ENCODE measurements at regions not wholly inside any gene's neighbourhood (a gene's known extent, or its start where the extent isn't known, plus 50 kb on each side); places are given as distances from the start of the nearest gene placed in this dataset.

GRCh38 chr15:55031727-55032126 lies 165.0 kb downstream of the RSL24D1 start:
- no peak for DNase-seq (ENCODE audit: low read depth in 4 of 4, low spot score in 1 of 4)

DNA sequence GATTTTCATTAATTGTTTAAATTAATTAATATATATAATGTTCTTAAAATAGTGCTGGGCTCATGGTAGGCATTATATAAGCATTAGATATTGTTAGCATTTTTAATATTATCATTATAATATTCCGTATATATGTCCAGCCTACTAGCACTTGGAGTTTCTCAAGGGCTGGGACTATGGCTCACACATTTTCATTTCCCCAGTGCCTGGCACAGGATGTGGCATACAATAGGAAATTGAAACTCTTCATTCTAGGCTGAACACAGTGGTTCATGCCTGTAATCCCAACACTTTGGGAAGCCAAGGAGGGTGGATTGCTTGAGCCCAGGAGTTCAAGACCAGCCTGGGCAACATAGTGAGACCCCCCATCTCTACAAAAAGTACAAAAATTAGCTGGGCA lies 170.4 kb downstream of the RSL24D1 start:
- DNase-seq (ENCODE audit: low read depth in 4 of 4, low spot score in 1 of 4) = no peak

DNA sequence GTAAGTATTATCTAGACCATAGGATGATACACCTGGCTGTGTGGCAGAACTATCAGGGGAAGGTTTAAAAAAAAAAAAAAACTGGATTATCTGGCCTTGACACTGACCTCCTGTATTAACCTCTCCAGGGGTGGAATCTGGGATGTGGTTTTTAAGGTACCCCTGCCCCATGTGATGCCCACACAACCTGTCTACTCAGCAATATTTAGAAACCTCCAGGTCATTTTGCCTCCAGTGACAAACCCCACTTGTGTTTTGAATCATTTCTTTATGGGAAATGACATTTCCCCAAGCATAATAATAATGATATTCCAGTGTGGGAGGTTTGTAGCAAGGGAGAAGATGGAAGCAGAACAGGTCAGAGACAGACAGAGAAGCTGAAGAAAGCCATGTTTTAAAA lies 179.1 kb downstream of the RSL24D1 start:
- DNase-seq (ENCODE audit: low read depth in 4 of 4, low spot score in 1 of 4) = no peak

GRCh38 chr15:55016225-55016624 lies 180.5 kb downstream of the RSL24D1 start:
- no peak for DNase-seq (ENCODE audit: low read depth in 4 of 4, low spot score in 1 of 4)

GRCh38 chr15:55015093-55015445 lies 181.7 kb downstream of the RSL24D1 start:
- no peak for DNase-seq (ENCODE audit: low read depth in 4 of 4, low spot score in 1 of 4)

DNA sequence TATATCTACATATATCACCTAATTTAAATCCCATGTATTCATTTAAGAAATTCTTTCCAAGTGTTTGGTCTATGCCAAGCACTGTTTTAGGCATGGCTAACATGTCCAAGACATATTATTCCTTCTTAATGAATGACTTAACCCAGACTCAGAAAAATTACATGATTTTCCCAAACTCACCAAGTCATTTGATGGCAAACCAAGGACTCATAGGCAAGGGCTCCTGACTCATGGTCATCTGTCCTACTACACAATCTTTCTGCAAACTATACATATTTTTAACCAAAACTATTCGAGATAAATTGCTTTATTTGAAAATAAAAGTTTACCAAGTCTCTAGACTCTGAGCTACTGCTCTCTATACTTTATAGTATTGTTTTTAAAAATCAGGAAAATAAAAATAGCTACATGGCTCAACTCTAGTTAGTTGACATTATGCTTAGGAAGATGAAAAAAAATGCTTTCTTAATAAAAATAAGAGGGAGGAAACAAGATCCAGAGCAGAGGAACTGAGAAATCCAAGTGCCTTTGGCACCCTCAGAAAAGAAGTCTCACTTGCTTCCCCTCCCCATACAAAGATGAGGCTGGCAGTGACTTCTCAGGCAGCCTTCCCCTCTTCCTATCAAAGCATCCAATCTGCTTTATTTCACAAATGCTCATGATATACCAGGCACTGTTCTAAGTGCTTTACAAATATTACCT lies 182.2 kb downstream of the RSL24D1 start:
- no peak for DNase-seq (ENCODE audit: low read depth in 4 of 4, low spot score in 1 of 4)

DNA sequence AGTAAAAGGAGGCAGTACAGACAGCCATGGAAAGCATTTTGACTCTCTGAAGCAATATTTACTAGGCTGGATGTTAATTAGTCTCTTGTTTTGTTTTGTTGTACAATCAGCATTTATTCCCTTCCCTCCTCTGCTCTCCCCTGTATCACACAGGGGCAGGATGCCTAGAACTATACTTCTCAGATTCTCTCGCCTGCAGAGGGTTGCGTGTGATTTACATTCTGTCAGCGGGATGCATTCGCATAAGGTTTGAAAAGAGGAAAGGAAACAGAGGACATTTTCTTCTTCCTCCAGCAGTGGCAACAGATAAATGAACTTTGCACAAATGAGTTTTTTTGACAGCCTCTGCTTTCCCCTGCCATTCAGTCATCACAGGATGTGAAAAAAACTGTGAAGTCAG lies 188.3 kb downstream of the RSL24D1 start:
- no peak for DNase-seq (ENCODE audit: low read depth in 4 of 4, low spot score in 1 of 4)

DNA sequence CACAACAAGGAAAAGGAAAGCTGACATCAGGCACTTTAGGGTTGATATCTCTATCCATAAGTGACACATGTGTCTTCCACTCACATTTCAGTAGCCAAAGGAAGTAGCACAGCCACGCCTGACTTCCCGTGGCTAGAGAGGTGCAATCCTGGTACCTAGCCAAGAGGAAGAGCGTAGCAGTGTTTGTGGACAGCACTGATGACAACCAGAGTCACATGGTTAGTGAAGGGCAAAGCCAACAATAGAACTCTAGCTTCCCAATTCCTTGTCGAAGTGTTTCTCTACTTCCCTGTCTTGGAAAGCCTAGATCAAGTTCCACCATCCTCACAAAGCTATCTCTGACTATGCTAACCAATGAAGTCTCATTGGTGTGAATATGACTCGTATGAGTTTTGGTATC lies 189.2 kb downstream of the RSL24D1 start:
- no peak for DNase-seq (ENCODE audit: low read depth in 4 of 4, low spot score in 1 of 4)

- no peak for DNase-seq (ENCODE audit: low read depth in 4 of 4, low spot score in 1 of 4)
Measured at GRCh38 chr15:55005679-55006078, 191.1 kb downstream of the RSL24D1 start.

- no peak for DNase-seq (ENCODE audit: low read depth in 4 of 4, low spot score in 1 of 4)
Measured at GRCh38 chr15:55003965-55004873, 192.5 kb downstream of the RSL24D1 start.

GRCh38 chr15:54998661-54999060 lies 198.1 kb downstream of the RSL24D1 start:
- no peak for DNase-seq (ENCODE audit: low read depth in 4 of 4, low spot score in 1 of 4)

DNA sequence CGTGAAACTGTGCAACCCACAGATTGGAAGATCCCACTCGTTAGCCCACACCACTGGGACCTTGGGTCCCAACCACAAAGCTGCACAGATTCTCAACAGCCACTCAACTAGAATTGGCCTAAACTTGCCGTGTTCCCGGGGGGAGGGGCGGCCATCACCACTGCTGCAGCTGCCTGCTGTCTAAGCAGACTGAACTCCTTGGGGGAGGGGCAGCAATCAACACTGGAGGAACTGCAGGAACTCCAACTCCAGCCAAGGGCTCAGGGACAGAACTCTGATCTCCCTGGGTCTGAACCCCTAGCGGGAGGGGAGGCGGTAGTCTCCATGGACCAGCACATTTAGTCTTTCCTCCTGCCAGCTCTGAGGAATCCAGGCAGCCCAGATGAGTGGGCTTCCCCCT lies 205.9 kb downstream of the RSL24D1 start:
- no peak for DNase-seq (ENCODE audit: low read depth in 4 of 4, low spot score in 1 of 4)

DNA sequence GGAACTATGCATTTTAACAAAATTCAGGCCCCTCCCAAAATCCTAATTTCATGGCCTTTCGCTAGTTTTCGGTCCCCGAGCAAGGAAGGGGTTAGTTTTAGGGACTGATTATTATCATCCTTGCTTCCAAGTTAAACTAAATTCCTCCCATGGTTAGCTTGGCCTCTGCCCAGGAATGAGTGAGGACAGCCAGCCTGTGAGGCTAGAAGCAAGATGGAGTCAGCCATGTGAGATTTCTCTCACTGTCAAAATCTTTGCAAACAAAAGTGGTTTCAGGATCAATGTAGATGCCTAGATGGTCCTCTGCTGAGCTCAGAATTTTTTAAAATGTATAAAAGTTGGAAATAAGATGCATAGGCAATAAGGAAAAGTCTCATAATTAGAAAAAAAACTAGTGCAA lies 208.9 kb downstream of the RSL24D1 start:
- DNase-seq (ENCODE audit: low read depth in 4 of 4, low spot score in 1 of 4) = no peak

DNA sequence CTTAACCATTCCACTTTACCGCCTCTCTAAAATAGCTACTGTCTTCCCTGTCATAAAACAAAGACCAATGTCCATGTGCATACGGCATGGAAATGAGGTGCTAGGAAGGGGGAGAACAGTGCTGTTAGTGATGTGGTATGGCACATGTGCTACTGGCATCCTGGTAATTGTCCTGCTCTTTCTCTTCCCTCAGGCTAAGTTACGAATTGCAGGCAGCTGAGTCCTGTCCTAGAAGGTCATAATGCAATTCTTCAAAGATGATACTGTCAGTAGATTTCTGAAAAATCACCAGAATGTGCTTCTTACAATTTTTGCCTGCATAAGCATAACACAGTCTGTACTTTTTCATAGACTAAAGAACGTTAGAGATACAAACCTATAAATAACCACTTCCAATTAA lies 216.8 kb downstream of the RSL24D1 start:
- no peak for DNase-seq (ENCODE audit: low read depth in 4 of 4, low spot score in 1 of 4)

- DNase-seq (ENCODE audit: low read depth in 4 of 4, low spot score in 1 of 4) = no peak
Measured at GRCh38 chr15:54962637-54963036, 234.1 kb downstream of the RSL24D1 start.

- DNase-seq (ENCODE audit: low read depth in 4 of 4, low spot score in 1 of 4) = no peak
Measured at GRCh38 chr15:54960266-54960665, 236.5 kb downstream of the RSL24D1 start.

DNA sequence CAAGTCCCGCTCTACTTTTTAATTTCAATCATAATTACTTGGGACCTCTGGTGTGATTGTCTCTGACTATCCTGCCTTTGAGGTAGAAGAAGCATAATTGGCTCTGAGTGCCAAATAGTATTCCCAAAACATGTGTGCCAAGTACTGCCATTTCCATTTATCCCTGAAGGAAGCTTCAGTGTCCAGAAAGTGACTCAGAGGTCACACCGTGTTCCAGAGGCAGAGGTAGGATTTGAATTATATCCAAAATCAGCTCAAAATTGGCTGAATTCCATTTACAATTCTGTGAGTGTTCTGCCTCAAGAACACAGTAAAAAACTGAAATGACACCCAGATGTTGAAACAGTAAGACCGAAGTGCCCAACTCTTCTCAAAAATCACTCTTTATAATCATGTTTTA lies 255.3 kb downstream of the RSL24D1 start:
- no peak for DNase-seq (ENCODE audit: low read depth in 4 of 4, low spot score in 1 of 4)

DNA sequence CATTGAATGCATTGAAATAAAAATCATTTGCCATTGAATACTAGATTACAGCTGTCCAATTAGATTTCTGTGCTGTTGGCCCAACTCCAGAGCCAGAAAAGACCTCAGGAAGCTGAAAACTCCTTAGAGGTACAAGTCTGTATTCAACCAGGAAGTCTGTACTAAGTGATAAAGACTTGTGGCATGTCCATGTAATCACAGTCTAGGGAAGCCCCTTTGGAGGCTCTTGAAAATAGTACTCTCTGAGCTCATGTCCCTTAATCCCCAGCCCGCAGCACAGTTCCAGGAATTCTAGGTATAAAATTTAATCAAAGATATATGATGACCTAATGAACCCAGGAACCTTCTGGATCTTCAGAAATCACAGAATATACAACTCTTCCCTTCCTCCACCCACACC lies 279.4 kb downstream of the RSL24D1 start:
- no peak for DNase-seq (ENCODE audit: low read depth in 4 of 4, low spot score in 1 of 4)

DNA sequence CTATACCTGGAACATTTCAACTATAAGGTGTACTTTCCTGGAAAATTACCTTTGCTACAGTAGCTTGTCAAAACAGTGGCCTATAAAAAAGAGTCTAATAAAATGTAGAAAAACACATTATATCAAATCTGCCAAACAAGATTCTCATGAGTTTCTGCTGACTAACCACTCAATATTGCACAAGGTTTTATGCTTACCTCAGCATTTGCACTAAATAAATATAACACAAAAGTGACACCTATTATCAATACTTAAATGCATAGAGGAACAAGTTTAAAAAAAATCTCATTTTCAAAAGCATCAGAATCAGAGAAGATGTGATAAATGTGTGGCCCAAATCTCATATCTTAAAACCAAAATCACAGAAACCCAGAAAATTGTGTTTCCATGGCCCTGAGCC lies 281.4 kb downstream of the RSL24D1 start:
- DNase-seq (ENCODE audit: low read depth in 4 of 4, low spot score in 1 of 4) = no peak

- DNase-seq (ENCODE audit: low read depth in 4 of 4, low spot score in 1 of 4) = no peak
Measured at GRCh38 chr15:54884312-54884711, 312.4 kb downstream of the RSL24D1 start.

GRCh38 chr15:54859982-54860381 lies 336.8 kb downstream of the RSL24D1 start:
- DNase-seq (ENCODE audit: low read depth in 4 of 4, low spot score in 1 of 4) = no peak

DNA sequence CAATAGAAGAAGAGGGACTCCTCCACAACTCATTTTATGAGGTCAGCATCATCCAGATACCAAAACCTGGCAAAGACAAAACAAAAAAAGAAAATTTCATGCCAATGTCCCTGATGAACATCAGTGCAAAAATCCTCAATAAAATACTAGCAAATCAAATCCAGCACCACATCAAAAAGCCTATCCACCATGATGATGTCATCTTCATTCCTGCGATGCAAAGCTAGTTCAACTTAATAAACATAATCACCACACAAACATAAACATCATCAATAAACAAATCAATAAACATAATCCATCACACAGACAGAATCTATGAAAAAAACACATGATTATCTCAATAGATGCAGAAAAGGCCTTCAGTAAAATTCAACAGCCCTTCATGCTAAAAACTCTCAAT lies 342.1 kb downstream of the RSL24D1 start:
- DNase-seq (ENCODE audit: low read depth in 4 of 4, low spot score in 1 of 4) = no peak

DNA sequence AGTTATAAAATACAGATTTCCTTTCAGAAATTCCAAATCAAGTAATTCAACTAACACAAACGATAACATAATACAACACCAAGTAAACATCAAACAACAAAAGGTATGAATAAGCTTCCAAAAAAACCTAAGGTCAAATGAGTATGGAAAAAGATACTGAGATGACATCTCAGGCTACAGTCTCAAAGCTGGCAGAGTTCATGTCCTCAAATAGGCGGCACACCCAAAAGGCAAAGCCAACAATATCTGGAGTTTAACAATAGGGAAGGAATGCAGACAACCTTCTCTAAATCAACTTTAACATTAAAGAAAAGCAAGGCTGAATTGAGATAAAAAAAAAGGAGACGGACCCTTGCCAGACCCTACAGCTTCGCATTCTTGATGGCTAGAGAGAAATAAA lies 346.6 kb downstream of the RSL24D1 start:
- no peak for DNase-seq (ENCODE audit: low read depth in 4 of 4, low spot score in 1 of 4)

Measured in stimulated activated CD4-positive, alpha-beta T cell treated with anti-CD3 and anti-CD28 coated beads, Interleukin-1b, Interleukin-23, amount 100 ng/mL, for 24 hours (primary cell).